ENCODE measurements at regions not wholly inside any gene's neighbourhood (a gene's known extent, or its start where the extent isn't known, plus 50 kb on each side); places are given as distances from the start of the nearest gene placed in this dataset.

GRCh38 chr5:57750891-57751290 lies 268.3 kb upstream of the ACTBL2 start:
- FAIRE-seq: no peak
- Histone ChIP-seq H3K27me3 (replicated peaks in 1 of 4; ENCODE audit: control insufficient read depth in 3 of 4, extremely low read depth in 1 of 4, insufficient read depth in 3 of 4, low read length in 3 of 4) (no peaks in the 10 kb centered on the region), H2BK5ac (ENCODE audit: low read depth, low read length) (no peak overlapping the region), H4K5ac (ENCODE audit: insufficient read length, low read depth, low read length) (no peak overlapping the region), H4K20me1 (replicated peaks in 1 of 2; ENCODE audit: control insufficient read depth in 1 of 2, insufficient read depth in 2 of 2, low read length in 2 of 2) (no peaks in the 10 kb centered on the region), H4K8ac (ENCODE audit: extremely low read depth, insufficient read depth, low read length) (no peak overlapping the region), H2AK5ac (ENCODE audit: low read depth, low read length) (no peak overlapping the region), H3K36me3 (ENCODE audit: control insufficient read depth in 2 of 4, insufficient read depth in 4 of 4, low read length in 3 of 4) (no peaks in the 10 kb centered on the region), H3K23me2 (ENCODE audit: low read depth, low read length) (no peaks in the 10 kb centered on the region), H3K9me3 (ENCODE audit: insufficient read depth in 2 of 2, low read depth in 1 of 2, low read length in 1 of 2) (no peaks in the 10 kb centered on the region), H3K9ac (replicated peaks in 1 of 4; ENCODE audit: extremely low read depth in 1 of 4, low read depth in 3 of 4, low read length in 3 of 4) (no peak overlapping the region), H3K4me3 (ENCODE audit: extremely low read depth in 1 of 4, insufficient read depth in 2 of 4, low read depth in 3 of 4, low read length in 4 of 4) (no peak overlapping the region), H3K4ac (replicated peaks; ENCODE audit: insufficient read length, low read depth, low read length) (no peak overlapping the region), H3K23ac (ENCODE audit: insufficient read length) (no peak overlapping the region), H3K27ac (ENCODE audit: low read depth, low read length) (no peak overlapping the region), H3K79me2 (ENCODE audit: control insufficient read depth in 1 of 2, insufficient read depth in 2 of 2, low read length in 2 of 2) (no peaks in the 10 kb centered on the region), H2BK20ac (ENCODE audit: low read length) (no peak overlapping the region), H3K14ac (ENCODE audit: insufficient read length) (no peak overlapping the region), H3K79me1 (ENCODE audit: low read depth, low read length) (no peaks in the 10 kb centered on the region), H2AFZ (ENCODE audit: low read length) (no peak overlapping the region), H3K4me1 (replicated peaks in 1 of 4; ENCODE audit: control insufficient read depth in 3 of 4, insufficient read depth in 4 of 4, low read length in 3 of 4) (no peaks in the 10 kb centered on the region), H3K4me2 (ENCODE audit: insufficient read depth in 1 of 2, low read depth in 2 of 2, low read length in 2 of 2) (no peak overlapping the region), H3K56ac (replicated peaks; ENCODE audit: insufficient read length, low read depth, low read length) (no peak overlapping the region), H4K91ac (replicated peaks; ENCODE audit: insufficient read length, low read length) (no peak overlapping the region), H2BK120ac (replicated peaks; ENCODE audit: low read depth, low read length) (no peak overlapping the region), H3K18ac (ENCODE audit: extremely low read depth, low read length) (no peak overlapping the region), H2BK12ac (ENCODE audit: low read depth, low read length) (no peak overlapping the region), H2BK15ac (ENCODE audit: low read length) (no peak overlapping the region)
- WGBS, 2 experiments (ENCODE audit: extremely low coverage in 1 of 2, insufficient coverage in 1 of 2, insufficient read length in 1 of 2, insufficient replicate concordance in 2 of 2, low coverage in 1 of 2, low lambda C conversion rate in 2 of 2, missing lambda C conversion rate in 1 of 2): 86% methylated on average over 9 of the region's 9 CpGs; no CpG with 5 or more reads in 1 of the 2 experiments
- no peak for DNase-seq (ENCODE audit: low read depth in 1 of 2, low spot score in 2 of 2)
- POLR2A ChIA-PET (ENCODE audit: partially characterized antibody): no interaction called here
- CTCF ChIA-PET (ENCODE audit: partially characterized antibody): no interaction called here
- TF ChIP-seq EGR1 (IDR thresholded peaks at IDR 0.05; ENCODE audit: borderline replicate concordance, low read depth, low read length) (no peak), RAD21 (IDR thresholded peaks at IDR 0.05 in 1 of 2, conservative IDR thresholded peaks at IDR 0.05 in 1 of 2; ENCODE audit: low read depth in 2 of 2, low read length in 2 of 2) (no peak), RBBP5 (IDR thresholded peaks at IDR 0.05; ENCODE audit: borderline replicate concordance, low read depth, low read length) (no peak), JUN (IDR thresholded peaks at IDR 0.05; ENCODE audit: low read depth, low read length) (no peak), MAFK (IDR thresholded peaks at IDR 0.05; ENCODE audit: low read depth, low read length) (no peak), CBX8 (IDR thresholded peaks at IDR 0.05; ENCODE audit: borderline replicate concordance, low read depth, low read length) (no peak), YY1 (IDR thresholded peaks at IDR 0.05; ENCODE audit: low read depth, low read length) (no peak), SP4 (IDR thresholded peaks at IDR 0.05; ENCODE audit: low read length) (no peak), RNF2 (IDR thresholded peaks at IDR 0.05; ENCODE audit: borderline replicate concordance, low read depth, low read length, missing control alignments, poor library complexity, severe bottlenecking) (no peak), SIRT6 (IDR thresholded peaks at IDR 0.05; ENCODE audit: low read length) (no peak), CTCF (IDR thresholded peaks at IDR 0.05; ENCODE audit: control extremely low read depth in 1 of 3, insufficient read depth in 1 of 3, low read depth in 1 of 3, low read length in 3 of 3) (no peak), EP300 (IDR thresholded peaks at IDR 0.05; ENCODE audit: borderline replicate concordance in 1 of 2, low read depth in 2 of 2, low read length in 2 of 2) (no peak)

All from H1 (cell line).